GM18507 (cell line): ENCODE measurements at regions not wholly inside any gene's neighbourhood (a gene's known extent, or its start where the extent isn't known, plus 50 kb on each side); places are given as distances from the start of the nearest gene placed in this dataset.
"Not testable (repeated sequence)": the region's sequence is repeated elsewhere in the genome, so short reads cannot be mapped to it uniquely, and the experiment has no call there.

Experiments used
- DNase-seq: peaks from one replicate; pipeline ENCODE4 v3.0.0; 2011; ENCODE audit warnings: low read depth; ENCODE audit not compliant: insufficient read length; ENCODE audit errors: extremely low spot score
- FAIRE-seq: peaks from 2 replicates; lab custom pipeline; 2011; peaks lifted over from hg19 to GRCh38; lab: Jason Lieb, UNC

DNA sequence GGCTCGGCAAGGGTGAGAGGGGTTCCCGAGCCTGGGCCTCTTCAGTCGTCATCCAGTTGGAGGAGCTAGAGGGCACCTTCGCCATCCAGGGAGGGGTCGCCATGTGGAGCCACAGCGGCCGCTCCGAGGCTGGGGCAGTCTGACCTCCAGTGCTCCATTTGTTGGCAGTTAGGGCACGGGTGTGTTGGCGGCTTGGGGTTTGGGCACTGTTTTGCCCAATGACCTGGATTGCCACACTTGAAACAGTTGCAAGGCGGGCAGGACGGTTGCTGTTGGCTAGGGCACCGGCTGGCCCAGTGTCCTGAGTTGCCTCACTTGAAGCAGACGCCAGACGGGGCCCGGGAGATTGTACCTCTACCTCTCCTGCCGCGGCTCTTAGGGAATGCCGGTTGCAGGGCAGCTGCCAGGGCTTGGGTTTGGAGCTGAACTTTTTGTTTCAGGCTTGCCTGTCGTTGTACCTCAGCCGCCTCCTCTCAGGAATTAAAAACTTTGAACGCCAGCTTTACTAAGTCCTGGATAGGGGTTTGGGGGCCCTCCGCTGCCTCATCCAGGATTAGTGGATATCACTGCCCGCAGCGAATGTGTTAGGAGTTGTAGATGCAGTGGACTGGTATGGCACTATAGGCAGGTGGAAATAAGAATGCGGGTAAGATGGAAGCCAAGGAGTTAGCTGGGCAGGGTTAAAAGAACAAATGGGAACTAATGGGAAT, 639.9 kb upstream of the DPP6 start:
- not testable (repeated sequence) for DNase-seq, FAIRE-seq

DNA sequence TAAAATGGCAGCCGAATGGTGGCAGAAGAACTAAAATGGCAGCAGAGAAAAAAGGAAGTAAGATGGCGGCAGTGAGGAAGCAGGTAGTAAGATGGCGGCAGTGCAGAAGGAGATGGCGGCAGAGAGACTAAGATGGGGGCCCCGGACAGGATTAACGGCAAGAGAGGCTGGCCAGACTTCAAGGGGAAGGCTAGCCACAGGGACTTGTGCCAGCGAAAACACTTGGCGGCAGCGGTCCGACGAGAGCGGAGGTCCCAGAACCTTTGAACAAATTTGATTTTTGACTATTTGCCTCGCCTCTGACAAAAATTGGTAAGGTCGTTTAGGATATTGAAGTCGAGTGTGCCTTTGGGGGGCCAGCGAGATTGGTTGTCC, 639.4 kb upstream of the DPP6 start:
- FAIRE-seq, DNase-seq: not testable (repeated sequence)

DNA sequence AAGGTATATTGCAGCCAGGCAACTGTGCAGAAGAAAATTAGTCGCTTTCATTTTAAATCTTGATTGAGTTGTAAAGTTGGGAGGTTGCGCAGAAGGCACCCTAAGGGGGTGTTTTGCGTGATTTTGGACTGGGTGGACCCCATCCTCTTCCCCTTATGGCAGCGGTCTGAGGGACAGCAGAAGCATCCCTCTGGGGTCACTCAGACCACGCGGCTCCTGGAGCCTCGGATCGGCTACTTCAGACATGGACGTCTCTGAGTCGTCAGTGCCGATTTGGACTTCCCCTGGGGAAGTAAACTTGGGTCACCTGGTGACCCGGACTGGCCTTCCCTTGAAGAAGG, 639.0 kb upstream of the DPP6 start:
- DNase-seq, result no peak
- no peak for FAIRE-seq

DNA sequence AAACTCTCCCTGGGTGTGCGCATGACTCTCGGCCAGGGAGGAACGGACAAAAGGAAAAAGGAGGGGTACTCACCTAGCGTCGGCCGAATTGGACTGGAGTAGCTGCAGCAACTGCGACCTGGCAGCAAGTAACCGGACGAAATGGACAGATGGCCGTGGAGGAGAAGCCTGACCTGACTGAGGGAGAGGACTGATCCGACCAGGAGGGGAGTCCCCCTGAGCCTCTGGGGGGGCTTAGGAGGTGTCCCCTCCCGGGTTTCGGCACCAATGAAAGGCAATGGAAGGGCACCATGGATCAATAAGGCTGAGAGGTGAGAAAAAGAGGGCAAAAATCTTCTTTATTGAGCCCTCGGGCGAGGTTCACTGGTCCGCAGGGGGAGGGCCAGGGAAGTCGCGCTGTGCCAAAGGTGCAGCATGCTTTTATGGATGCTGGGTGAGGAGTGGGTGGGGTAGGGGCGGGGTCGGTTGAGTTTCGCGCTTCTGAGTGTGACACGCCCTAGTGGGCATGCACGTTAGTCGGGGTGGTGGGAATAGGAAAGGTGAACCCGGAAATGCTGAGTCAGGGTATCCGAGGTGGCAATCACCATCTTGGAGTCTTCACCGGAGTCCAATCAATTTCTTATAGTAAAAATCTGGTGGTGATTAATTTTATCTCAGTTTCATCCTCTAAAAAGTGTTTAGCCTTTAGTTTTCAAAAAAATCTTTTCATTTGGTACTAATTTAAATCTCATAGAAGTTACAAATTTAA, 638.5 kb upstream of the DPP6 start:
- no peak for FAIRE-seq
- DNase-seq, result no peak

DNA sequence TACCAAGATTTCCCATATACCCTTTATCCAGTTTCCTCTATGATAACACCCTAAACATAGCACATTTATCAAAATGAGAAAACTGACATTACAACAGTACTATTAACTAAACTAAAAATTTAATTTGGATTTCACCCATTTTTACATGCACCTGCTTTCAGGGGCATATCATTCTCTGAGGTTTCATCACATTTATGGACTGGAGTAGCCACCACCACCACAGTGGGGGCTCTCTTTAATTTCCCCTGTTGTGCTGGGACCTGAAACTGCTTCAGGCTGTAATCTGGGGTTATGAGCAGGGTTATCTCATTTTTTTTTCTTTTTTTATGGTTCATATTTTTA, 637.9 kb upstream of the DPP6 start:
- DNase-seq (no peak), FAIRE-seq (no peak)

DNA sequence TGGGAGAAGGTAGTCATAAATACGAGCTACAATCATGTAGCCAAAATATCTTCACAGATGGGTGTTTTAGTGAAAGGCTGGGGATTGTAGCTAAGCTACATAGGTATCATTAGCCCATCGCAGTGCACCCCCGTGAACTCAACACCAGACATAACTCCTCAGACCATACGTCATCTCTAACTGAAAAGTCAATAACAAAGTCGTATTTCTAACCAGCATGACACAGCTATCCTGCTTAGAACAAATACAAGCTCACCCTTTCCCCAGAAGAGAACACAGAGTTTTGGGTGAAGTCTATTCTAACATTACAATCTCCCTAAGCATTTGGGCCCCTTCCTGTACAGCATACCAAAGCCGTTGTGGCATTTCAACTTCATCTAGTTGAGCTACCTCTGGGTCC, 636.6 kb upstream of the DPP6 start:
- no peak for DNase-seq
- FAIRE-seq, result no peak

DNA sequence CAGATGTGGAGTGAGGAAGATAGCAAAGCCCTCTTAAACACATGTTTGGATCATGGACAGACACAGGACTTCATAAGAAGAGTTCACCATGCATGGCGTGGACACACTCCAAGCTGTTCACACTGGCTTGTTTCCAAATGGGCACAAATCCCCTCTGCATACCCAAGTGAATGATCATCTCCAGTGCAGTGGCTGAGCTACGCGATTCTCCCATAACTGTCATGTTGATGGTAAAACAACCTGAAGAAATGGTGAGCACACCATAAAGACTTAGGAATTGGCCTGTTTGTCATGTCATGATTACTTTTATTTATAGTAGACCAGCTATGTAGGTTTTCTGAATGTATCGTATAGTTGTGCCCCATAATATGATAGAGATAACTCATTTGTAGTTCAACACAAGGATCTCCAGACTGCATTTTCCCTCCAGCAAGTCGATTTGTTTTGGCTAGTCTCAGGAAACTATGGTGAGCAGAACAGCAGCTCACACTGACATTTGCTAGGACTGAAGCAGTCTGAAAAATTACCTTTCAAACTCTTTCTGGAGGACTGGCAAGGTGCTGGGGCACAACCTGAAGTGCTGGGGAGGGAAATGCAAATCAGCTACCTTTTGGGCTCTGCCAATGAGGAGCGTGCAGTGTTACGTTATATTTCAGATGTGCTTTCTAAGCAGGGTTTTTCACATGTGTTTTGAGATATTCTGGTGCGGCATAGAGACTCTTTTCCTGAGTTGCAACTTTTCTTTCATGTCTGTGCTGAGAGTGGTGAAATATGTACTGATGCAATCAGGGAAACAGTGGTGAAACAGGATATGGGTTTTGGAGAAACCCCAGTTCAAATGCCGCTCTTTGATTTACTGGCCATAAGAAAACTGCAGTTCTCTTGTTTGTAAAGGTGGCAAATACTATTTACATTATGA, 629.6 kb upstream of the DPP6 start:
- no peak for FAIRE-seq
- no peak for DNase-seq

DNA sequence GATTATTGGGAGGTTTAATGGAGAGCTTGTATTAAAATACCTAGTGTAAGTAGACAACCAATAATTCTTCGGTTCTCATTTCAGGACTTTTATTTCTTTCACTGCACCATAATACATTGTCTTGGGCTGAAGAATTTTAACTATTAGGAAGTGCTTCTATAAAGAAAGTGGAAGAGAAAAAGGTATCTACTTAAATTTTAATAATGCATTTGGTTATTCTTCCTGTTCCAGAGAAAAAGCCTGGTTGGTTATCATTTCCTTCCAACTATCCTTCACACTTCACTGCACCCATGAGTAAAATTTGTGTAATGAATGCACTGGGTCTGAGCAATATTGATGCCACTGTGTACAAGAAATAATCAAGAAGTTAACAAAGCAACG, 629.0 kb upstream of the DPP6 start:
- no peak for DNase-seq
- no peak for FAIRE-seq

DNA sequence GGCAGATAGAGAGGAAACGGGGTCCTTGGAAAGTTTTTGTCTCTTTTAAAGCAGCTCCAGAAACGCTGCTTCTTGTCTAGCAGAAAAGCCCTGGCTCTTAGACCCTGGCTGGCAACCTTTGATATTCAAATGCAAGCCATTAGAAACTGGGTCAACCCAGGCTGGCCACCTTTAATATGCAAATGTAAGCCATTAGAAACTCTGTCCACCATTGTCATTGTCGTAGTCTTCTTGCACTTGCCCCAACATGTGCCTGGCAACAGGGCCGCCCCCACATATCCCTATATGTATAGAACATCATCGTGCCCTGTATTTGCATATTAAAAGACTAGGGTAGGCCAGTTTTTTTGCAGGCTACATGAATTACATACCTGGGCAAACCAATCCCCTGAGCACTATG, 621.3 kb upstream of the DPP6 start:
- DNase-seq, result no peak
- FAIRE-seq, result no peak

DNA sequence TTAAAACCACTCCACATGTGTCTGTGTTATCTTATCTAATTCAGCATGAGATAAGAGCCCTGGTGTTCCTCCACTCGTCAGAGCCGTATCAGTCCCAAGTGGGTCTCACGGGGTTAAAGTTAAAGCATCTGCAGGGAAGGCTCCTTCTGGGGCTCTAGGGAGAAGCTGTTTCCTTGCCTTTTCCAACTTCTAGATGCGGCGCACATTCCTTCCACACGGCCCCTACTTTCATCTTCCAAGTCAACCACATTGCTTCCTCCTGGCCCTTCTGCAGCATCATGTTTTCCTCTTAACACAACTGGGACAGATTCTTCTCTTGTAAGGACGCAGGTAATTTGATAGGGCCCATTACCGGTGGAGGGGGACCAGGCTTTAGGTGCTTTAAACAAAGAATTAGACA, 620.1 kb upstream of the DPP6 start:
- FAIRE-seq, result no peak
- DNase-seq, result no peak

DNA sequence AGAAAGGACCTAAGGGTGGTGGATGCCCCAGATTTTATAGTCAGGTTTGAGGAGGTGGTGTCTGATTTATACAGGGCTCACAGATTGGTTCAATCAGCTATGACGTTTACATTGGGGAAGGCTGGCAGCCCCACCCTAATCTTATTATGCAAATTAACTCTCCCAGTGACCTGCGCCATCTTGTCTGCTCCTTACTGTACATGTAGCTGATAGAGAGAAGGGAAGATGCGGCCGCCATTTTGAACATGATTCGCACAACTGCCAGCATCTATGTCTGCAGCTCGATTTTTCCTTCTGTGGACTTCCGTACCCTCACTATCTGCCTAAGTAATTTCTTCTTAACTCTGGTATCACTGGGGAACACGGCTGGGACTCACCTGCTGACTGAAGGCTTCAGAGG, 619.0 kb upstream of the DPP6 start:
- FAIRE-seq (no peak), DNase-seq (no peak)

DNA sequence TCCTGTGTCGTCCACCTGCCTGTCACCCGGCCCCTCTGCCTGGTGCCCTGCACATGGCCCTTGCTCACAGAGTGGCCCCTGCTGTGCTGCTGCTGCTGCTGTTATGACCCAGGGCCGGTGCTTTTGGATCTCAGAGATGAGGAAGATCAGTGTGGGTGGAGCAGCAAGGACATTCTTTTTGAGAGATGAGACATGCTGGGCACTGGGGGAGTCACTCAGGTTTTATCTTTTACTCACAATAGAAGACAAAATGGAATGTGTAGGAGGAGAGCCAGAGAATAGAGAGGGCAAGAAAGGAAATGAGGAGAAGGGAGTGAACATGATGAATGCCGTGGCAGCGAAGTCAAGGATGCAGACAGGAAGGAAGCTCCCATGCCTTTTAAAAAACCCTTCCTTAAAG, 611.5 kb upstream of the DPP6 start:
- FAIRE-seq (no peak), DNase-seq (no peak)

DNA sequence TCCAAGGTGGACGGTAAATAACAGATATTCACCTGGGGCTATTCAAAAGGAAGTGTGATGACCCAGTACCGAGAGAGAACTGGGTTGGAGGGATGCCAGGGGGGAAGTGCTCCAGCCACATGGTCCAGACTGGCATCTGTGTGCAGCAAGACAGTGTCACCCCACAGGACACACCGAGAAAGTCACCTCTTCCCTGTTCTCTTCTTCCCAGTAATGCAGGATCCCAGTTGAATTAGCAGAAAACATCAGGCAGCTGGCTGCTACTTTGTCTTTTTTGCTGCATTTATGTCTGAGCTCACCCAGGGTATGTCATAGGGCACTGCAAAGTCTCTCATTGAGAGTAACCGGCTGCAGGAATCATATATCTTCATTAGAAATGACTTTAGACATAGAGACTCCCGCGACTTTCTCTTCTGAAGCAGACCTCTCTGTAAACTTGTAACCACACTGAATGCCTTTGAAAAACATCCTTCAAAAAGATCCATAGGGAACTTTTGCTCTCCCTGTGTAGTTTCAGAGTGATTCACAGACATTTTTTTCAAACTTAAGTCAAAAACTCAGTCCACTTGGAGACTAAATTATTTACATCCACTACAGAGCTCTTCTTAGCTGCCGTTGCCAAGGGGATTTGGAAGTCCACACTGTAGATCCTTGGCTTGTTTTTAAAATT, 609.0 kb upstream of the DPP6 start:
- DNase-seq (no peak), FAIRE-seq (no peak)

DNA sequence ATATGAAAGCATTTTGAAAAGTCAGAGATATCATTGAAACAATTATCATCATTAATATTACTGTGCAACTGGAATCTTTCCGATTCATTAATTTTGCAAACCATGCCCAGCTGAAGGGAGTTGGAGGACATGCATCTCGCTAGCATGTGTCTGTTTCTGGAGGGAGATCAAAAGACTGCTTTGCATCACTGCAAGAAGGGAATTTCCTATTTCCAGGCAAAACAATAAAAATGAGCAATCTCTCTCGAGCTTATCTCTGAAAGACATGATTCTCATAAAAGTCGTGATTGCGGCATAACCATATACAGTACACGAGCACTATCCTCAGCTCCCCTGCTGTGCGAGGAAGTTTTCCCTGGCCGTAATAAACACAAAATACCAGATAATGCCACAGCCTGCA, 607.6 kb upstream of the DPP6 start:
- DNase-seq, result no peak
- no peak for FAIRE-seq

DNA sequence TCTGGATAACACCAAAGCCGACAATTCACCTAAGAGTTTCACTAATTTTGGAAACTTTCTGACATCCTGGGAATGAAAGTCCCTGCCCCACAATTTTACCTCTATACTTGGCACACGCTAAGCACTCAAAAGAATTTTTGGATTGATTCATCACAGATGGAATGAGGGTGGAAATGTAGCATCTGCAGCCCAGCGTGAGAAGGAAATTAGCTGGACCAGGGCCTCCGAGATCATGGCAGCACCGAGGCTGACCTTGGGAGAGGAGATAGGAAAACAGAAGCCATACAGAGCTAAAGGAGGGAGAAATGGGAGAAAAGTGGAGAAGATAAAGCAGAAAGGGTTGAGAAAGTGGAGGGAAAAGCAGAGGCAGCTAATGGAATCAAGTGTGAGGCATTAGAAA, 606.6 kb upstream of the DPP6 start:
- FAIRE-seq, result no peak
- no peak for DNase-seq

DNA sequence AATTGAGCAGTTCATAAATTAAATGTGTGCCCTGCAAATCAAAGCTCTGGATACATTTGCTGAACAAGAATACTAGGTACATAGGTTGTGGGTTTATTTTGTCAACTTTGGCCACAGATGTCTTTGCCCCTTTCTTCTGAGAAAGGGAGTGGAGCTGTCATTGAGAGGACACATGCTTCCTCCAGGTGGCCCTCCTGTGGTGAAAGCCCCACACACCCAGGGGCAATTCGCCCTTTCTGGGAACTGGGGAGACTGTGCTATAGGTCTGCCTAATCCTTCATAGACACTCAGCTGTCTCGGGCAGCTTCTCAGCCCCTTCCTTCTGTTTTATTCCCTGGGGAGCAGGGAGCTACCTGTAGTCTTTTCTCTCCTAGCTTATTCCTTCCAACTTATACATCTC, 605.7 kb upstream of the DPP6 start:
- no peak for DNase-seq

DNA sequence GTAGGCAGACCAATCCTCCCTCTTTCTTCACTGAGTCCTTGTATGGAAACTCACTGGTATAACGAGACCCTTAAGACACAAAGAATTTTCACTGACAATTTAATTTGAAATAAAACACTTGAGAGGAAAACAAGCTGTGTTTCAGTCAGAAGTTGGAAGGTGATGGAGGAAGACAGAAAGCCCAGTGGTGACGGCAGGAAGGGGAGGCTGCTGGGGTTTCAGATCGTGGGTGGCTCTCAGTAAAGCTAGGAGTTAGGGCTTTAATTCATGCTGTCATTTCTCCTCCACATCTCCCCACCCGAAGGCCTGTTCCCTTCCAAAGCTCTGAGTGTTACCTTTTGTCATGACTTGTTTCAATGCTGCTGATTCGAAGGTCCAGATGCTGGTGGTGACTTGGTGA, 605.2 kb upstream of the DPP6 start:
- FAIRE-seq (no peak), DNase-seq (no peak)

More for the DNA sequence above, 605.7 kb upstream of the DPP6 start:
- FAIRE-seq, result no peak

DNA sequence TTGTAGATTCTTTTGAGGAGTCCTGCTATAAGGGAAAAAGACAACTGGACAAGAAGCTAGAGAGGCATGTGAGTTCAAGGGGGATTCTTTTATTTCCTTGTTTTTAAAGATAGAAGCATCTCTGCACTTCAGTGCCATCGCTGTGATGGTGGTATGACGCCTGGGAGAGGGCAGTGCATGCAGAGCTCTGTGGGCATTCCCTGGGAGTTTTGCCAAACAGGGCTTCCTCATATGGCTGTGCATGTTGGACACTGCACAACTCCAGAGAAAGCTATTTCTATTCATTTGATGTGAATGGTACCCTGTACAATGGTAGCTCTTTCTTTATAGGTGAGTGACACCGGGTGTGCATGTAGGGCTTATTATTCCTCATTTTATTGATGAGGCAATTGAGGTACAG, 599.5 kb upstream of the DPP6 start:
- DNase-seq (no peak), FAIRE-seq (no peak)

DNA sequence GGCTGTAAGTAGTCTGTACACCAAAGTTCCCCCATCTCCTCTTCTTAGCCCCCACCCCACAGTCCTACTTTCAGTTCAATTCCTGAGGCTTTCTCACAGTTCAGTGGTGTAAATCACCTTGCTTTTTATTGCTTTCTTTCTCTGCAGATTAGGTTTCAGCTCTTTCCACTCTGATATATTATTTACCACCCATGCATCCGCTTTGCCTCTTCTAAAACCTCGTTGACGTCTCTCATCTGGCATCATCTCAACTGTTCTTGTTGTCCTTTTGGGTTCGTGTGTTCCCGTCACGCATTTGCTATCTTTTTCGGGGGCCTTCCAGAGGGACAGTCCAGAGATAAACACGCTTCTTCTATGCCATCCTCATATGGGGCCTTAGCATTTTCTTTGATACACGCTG, 597.9 kb upstream of the DPP6 start:
- DNase-seq, result no peak
- no peak for FAIRE-seq

DNA sequence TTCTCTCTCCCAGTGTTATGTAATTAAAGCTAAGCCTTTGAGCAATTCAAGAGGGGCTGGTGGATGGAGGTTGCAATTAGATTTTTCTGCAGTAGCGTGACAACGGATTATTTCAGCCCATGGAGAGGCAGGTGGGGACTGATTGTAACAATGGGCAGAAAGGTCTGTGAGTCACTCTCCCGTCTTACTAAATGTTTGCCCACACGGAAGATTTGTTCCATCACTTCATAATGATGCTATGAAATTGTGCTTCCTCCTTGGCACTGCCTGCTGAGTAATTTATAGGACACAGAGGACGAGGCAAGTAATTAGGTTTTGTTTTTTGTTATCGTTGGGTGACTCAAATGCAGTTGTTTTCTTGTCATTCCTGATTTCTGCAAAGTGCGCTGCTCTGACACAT, 594.5 kb upstream of the DPP6 start:
- DNase-seq, result no peak
- no peak for FAIRE-seq
